Osteocyte (in vitro differentiated cells): ENCODE measurements at regions not wholly inside any gene's neighbourhood (a gene's known extent, or its start where the extent isn't known, plus 50 kb on each side); places are given as distances from the start of the nearest gene placed in this dataset.
"Not testable (repeated sequence)": the region's sequence is repeated elsewhere in the genome, so short reads cannot be mapped to it uniquely, and the experiment has no call there.

Experiments used
- DNase-seq: peaks from one replicate; pipeline ENCODE4 v3.0.0; 2021; ENCODE audit warnings: mixed read lengths; ENCODE audit not compliant: unreplicated experiment; ENCODE audit errors: extremely low spot score
- H3K27ac Mint-ChIP-seq: one replicate; pipeline ENCODE4 v1.8.0; 2021; ENCODE audit warnings: mild to moderate bottlenecking, mixed read lengths; ENCODE audit not compliant: unreplicated experiment
- H3K27me3 Mint-ChIP-seq: one replicate; pipeline ENCODE4 v1.8.0; 2021; ENCODE audit warnings: mixed read lengths; ENCODE audit not compliant: unreplicated experiment
- H3K36me3 Mint-ChIP-seq: one replicate; pipeline ENCODE4 v1.8.0; 2021; ENCODE audit warnings: mixed read lengths; ENCODE audit not compliant: unreplicated experiment
- H3K4me1 Mint-ChIP-seq: one replicate; pipeline ENCODE4 v1.8.0; 2021; ENCODE audit warnings: mixed read lengths; ENCODE audit not compliant: unreplicated experiment
- H3K4me3 Mint-ChIP-seq: one replicate; pipeline ENCODE4 v1.8.0; 2021; ENCODE audit warnings: mild to moderate bottlenecking, moderate library complexity, mixed read lengths; ENCODE audit not compliant: unreplicated experiment
- H3K9me3 Mint-ChIP-seq: one replicate; pipeline ENCODE4 v1.8.0; 2021; ENCODE audit warnings: mixed read lengths; ENCODE audit not compliant: unreplicated experiment
- CTCF ChIP-seq: fragments of 200-600 bp; sonication (generic); IDR thresholded peaks from 2 replicates; pipeline ENCODE4 v1.5.0; 2021; ENCODE audit warnings: antibody characterized with exemption, mild to moderate bottlenecking, moderate library complexity

GRCh38 chr5:126003309-126003708, 419.9 kb upstream of the GRAMD2B start:
- Mint-ChIP-seq H3K27ac (peak overlapping the region; percentile 83), H3K4me1 (peaks cover 55% of the 10 kb centered on the region), H3K36me3 (no peaks in the 10 kb centered on the region), H3K9me3 (no peaks in the 10 kb centered on the region), H3K4me3 (no peak overlapping the region), H3K27me3 (peaks cover 2% of the 10 kb centered on the region)
- no peak for DNase-seq
- TF ChIP-seq CTCF: no peak

DNA sequence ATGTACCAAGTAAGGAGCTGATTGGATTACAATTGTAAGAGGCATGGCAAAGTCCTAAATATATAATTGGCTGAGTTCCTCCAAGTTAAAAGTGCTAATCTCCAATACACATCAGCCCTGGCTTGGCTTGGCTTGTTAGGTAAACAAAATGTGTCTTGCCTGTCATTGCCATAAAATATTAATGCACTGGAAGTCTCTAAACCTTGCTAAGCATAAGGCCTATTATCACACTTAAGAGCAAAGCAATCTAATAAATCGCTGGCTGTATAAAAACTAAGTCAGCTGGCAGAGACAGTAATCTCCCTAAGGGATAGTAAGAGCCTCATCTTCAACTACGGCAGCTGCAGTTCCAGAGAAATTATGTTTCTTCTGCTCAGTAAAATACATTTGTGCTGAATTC, 418.6 kb upstream of the GRAMD2B start:
- Mint-ChIP-seq H3K4me3 (no peak overlapping the region), H3K4me1 (peaks cover 59% of the 10 kb centered on the region), H3K27ac (no peak overlapping the region), H3K9me3 (no peaks in the 10 kb centered on the region), H3K27me3 (no peaks in the 10 kb centered on the region), H3K36me3 (no peaks in the 10 kb centered on the region)
- no peak for TF ChIP-seq CTCF
- no peak for DNase-seq

DNA sequence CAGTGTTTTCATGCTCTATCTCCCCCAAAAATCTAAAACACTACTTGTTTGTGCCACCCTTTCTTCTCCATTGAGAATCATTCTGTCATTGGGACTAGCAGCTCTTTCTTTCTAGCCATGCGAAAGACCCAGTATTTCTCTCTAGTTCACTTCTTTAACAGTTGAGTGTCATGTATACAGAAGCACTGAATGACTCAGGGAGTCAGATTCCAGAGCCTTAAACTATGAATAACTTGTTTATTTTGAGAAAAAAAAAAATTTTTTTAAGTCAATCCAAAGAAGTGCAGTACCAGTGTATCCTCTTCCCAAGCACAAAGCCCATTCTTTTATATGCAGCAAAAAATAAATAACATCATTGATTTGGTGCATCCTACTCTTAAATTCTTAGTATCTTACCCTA, 415.4 kb upstream of the GRAMD2B start:
- no peaks in the 10 kb centered on the region for H3K9me3 Mint-ChIP-seq

GRCh38 chr5:126009566-126009965, 413.6 kb upstream of the GRAMD2B start:
- no peaks in the 10 kb centered on the region for H3K36me3 Mint-ChIP-seq

More for the DNA sequence above, 415.4 kb upstream of the GRAMD2B start:
- TF ChIP-seq CTCF: no peak
- H3K4me3 Mint-ChIP-seq: no peak overlapping the region
- DNase-seq: no peak
- H3K4me1 Mint-ChIP-seq: peaks cover 29% of the 10 kb centered on the region
- H3K27me3 Mint-ChIP-seq: no peaks in the 10 kb centered on the region
- no peaks in the 10 kb centered on the region for H3K36me3 Mint-ChIP-seq
- H3K27ac Mint-ChIP-seq: no peak overlapping the region

DNA sequence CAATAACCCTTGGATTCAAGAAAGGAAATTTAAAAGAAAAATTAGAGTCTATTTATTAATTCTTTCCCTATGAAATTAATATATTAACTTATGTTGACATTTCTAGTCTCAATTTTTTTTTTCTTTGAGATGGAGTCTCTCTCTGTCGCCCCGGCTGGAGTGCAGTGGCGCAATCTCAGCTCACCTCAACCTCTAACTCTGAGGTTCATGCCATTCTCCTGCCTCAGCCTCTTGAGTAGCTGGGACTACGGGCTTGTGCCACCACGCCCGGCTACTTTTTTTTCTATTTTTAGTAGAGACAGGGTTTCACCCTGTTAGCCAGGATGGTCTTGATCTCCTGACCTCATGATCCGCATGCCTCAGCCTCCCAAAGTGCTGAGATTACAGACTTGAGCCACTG, 411.7 kb upstream of the GRAMD2B start:
- not testable (repeated sequence) for H3K36me3 Mint-ChIP-seq, DNase-seq, H3K4me3 Mint-ChIP-seq, H3K27ac Mint-ChIP-seq, H3K9me3 Mint-ChIP-seq, H3K27me3 Mint-ChIP-seq
- peaks cover 32% of the 10 kb centered on the region for H3K4me1 Mint-ChIP-seq

More at GRCh38 chr5:126009566-126009965, 413.6 kb upstream of the GRAMD2B start:
- no peaks in the 10 kb centered on the region for H3K9me3 Mint-ChIP-seq
- H3K27ac Mint-ChIP-seq: no peak overlapping the region
- TF ChIP-seq CTCF: no peak
- DNase-seq: no peak
- peaks cover 18% of the 10 kb centered on the region for H3K4me1 Mint-ChIP-seq
- H3K27me3 Mint-ChIP-seq: no peaks in the 10 kb centered on the region
- no peak overlapping the region for H3K4me3 Mint-ChIP-seq

GRCh38 chr5:126014676-126015075, 408.5 kb upstream of the GRAMD2B start:
- DNase-seq: no peak
- TF ChIP-seq CTCF: no peak
- Mint-ChIP-seq H3K36me3 (no peaks in the 10 kb centered on the region), H3K9me3 (no peaks in the 10 kb centered on the region), H3K27ac (peak overlapping the region; percentile 49), H3K4me3 (no peak overlapping the region), H3K4me1 (peaks cover 20% of the 10 kb centered on the region), H3K27me3 (no peaks in the 10 kb centered on the region)
